H1 (cell line): ENCODE measurements at regions not wholly inside any gene's neighbourhood (a gene's known extent, or its start where the extent isn't known, plus 50 kb on each side); places are given as distances from the start of the nearest gene placed in this dataset.

ENCODE experiments used
- CTCF ChIA-PET: fragments of 300-600 bp; sonication (Branson Sonifier 250); formaldehyde crosslinking; loops from one replicate; lab custom pipeline; 2021; ENCODE audit not compliant: partially characterized antibody; lab: Charles Lee
- POLR2A ChIA-PET: fragments of 300-600 bp; sonication (Branson Sonifier 250); formaldehyde crosslinking; loops from one replicate; lab custom pipeline; 2021; ENCODE audit warnings: inconsistent platforms; ENCODE audit not compliant: partially characterized antibody; lab: Charles Lee
- DNase-seq, 2 experiments: peaks; one replicate each; pipeline versions ENCODE4 v3.0.0 to v3.0.0-alpha.2; 2010 to 2022; ENCODE audit warnings: low spot score in 2 of 2, low read depth in 1 of 2, mixed read lengths in 1 of 2
- FAIRE-seq: peaks from 2 replicates; lab custom pipeline; 2011; peaks lifted over from hg19 to GRCh38; lab: Jason Lieb, UNC
- H2AFZ ChIP-seq: 2 replicates; pipeline ENCODE4 v1.8.1; 2012; ENCODE audit warnings: low read length, inconsistent platforms
- H2AK5ac ChIP-seq: 2 replicates; pipeline ENCODE4 v1.6.1; 2013; ENCODE audit warnings: low read depth, low read length
- H2BK120ac ChIP-seq: replicated peaks from 2 replicates; pipeline ENCODE3; 2013; ENCODE audit warnings: low read depth, low read length, inconsistent platforms
- H2BK12ac ChIP-seq: 2 replicates; pipeline ENCODE4 v1.6.1; 2013; ENCODE audit warnings: low read depth, low read length
- H2BK15ac ChIP-seq: 2 replicates; pipeline ENCODE4 v1.6.1; 2013; ENCODE audit warnings: low read length
- H2BK20ac ChIP-seq: 2 replicates; pipeline ENCODE4 v1.6.1; 2013; ENCODE audit warnings: low read length
- H2BK5ac ChIP-seq: 2 replicates; pipeline ENCODE4 v1.6.1; 2013; ENCODE audit warnings: low read depth, low read length
- H3K14ac ChIP-seq: 2 replicates; pipeline ENCODE4 v1.6.1; 2013; ENCODE audit warnings: inconsistent platforms; ENCODE audit not compliant: insufficient read length
- H3K18ac ChIP-seq: 2 replicates; pipeline ENCODE4 v1.6.1; 2013; ENCODE audit warnings: low read length; ENCODE audit errors: extremely low read depth
- H3K23ac ChIP-seq: 2 replicates; pipeline ENCODE4 v1.6.1; 2013; ENCODE audit warnings: inconsistent platforms; ENCODE audit not compliant: insufficient read length
- H3K23me2 ChIP-seq: 2 replicates; pipeline ENCODE4 v1.6.1; 2013; ENCODE audit warnings: low read depth, low read length
- H3K27ac ChIP-seq: 2 replicates; pipeline ENCODE4 v1.6.1; 2011; ENCODE audit warnings: low read depth, low read length, inconsistent platforms
- H3K27me3 ChIP-seq, 4 experiments: replicated peaks in 1 of 4; 1 replicate in 1 of 4; 2 replicates in 3 of 4; pipeline versions ENCODE4 v1.6.1 to v1.8.1; 2011 to 2013; ENCODE audit warnings: low read length in 3 of 4, mild to moderate bottlenecking in 3 of 4, inconsistent platforms in 2 of 4, mixed read lengths in 2 of 4, moderate library complexity in 1 of 4; ENCODE audit not compliant: control insufficient read depth in 3 of 4, insufficient read depth in 3 of 4; ENCODE audit errors: extremely low read depth in 1 of 4
- H3K36me3 ChIP-seq, 4 experiments: 2 replicates each; pipeline versions ENCODE4 v1.6.1 to v1.8.1; 2011 to 2013; ENCODE audit warnings: mild to moderate bottlenecking in 4 of 4, low read length in 3 of 4, moderate library complexity in 2 of 4, control low read depth in 1 of 4, inconsistent platforms in 1 of 4; ENCODE audit not compliant: insufficient read depth in 4 of 4, control insufficient read depth in 2 of 4
- H3K4ac ChIP-seq: replicated peaks from 2 replicates; pipeline ENCODE3; 2013; ENCODE audit warnings: low read length, low read depth, mixed read lengths, inconsistent platforms; ENCODE audit not compliant: insufficient read length
- H3K4me1 ChIP-seq, 4 experiments: replicated peaks in 1 of 4; 1 replicate in 1 of 4; 2 replicates in 3 of 4; pipeline versions ENCODE4 v1.6.1 to v1.8.1; 2011 to 2013; ENCODE audit warnings: low read length in 3 of 4, inconsistent platforms in 2 of 4, mixed read lengths in 1 of 4; ENCODE audit not compliant: insufficient read depth in 4 of 4, control insufficient read depth in 3 of 4
- H3K4me2 ChIP-seq, 2 experiments: 2 replicates each; pipeline versions ENCODE4 v1.6.1 to v1.8.1; 2011 to 2013; ENCODE audit warnings: low read depth in 2 of 2, low read length in 2 of 2, control low read depth in 1 of 2, inconsistent platforms in 1 of 2, mild to moderate bottlenecking in 1 of 2; ENCODE audit not compliant: insufficient read depth in 1 of 2
- H3K4me3 ChIP-seq, 4 experiments: fragments of 200-600, 300-600 bp in 1 of 4; sonication (generic), shearing (Covaris generic), sonication (Bioruptor Twin) in 1 of 4; 2 replicates each; pipeline versions ENCODE4 v1.5.1 to v1.8.1; 2011 to 2016; ENCODE audit warnings: low read length in 4 of 4, low read depth in 3 of 4, control low read depth in 2 of 4, inconsistent platforms in 2 of 4, mild to moderate bottlenecking in 2 of 4, mixed read lengths in 1 of 4, moderate library complexity in 1 of 4; ENCODE audit not compliant: insufficient read depth in 2 of 4; ENCODE audit errors: extremely low read depth in 1 of 4
- H3K56ac ChIP-seq: replicated peaks from 2 replicates; pipeline ENCODE3; 2013; ENCODE audit warnings: low read depth, mild to moderate bottlenecking, mixed read lengths, low read length, inconsistent platforms; ENCODE audit not compliant: insufficient read length
- H3K79me1 ChIP-seq: 2 replicates; pipeline ENCODE4 v1.6.1; 2013; ENCODE audit warnings: low read depth, low read length, control low read depth
- H3K79me2 ChIP-seq, 2 experiments: 2 replicates each; pipeline versions ENCODE4 v1.6.1 to v1.8.1; 2012 to 2013; ENCODE audit warnings: low read length in 2 of 2, mild to moderate bottlenecking in 2 of 2, inconsistent platforms in 1 of 2; ENCODE audit not compliant: insufficient read depth in 2 of 2, control insufficient read depth in 1 of 2
- H3K9ac ChIP-seq, 4 experiments: replicated peaks in 1 of 4; 1 replicate in 1 of 4; 2 replicates in 3 of 4; pipeline versions ENCODE4 v1.6.1 to v1.8.1; 2011 to 2013; ENCODE audit warnings: low read depth in 3 of 4, low read length in 3 of 4, control low read depth in 2 of 4, mild to moderate bottlenecking in 2 of 4, moderate library complexity in 2 of 4, inconsistent platforms in 1 of 4; ENCODE audit errors: extremely low read depth in 1 of 4
- H3K9me3 ChIP-seq, 2 experiments: 2 replicates each; pipeline versions ENCODE4 v1.6.1 to v1.8.1; 2012 to 2013; ENCODE audit warnings: mild to moderate bottlenecking in 2 of 2, moderate library complexity in 2 of 2, control low read depth in 1 of 2, inconsistent platforms in 1 of 2, low read depth in 1 of 2, low read length in 1 of 2, mixed read lengths in 1 of 2; ENCODE audit not compliant: insufficient read depth in 2 of 2
- H4K20me1 ChIP-seq, 2 experiments: replicated peaks in 1 of 2; 2 replicates each; pipeline versions ENCODE3 to v1.8.1; 2011 to 2013; ENCODE audit warnings: inconsistent platforms in 2 of 2, low read length in 2 of 2, mild to moderate bottlenecking in 1 of 2; ENCODE audit not compliant: insufficient read depth in 2 of 2, control insufficient read depth in 1 of 2
- H4K5ac ChIP-seq: 2 replicates; pipeline ENCODE4 v1.6.1; 2013; ENCODE audit warnings: low read length, low read depth, mixed read lengths, inconsistent platforms; ENCODE audit not compliant: insufficient read length
- H4K8ac ChIP-seq: 2 replicates; pipeline ENCODE4 v1.8.0; 2013; ENCODE audit warnings: mild to moderate bottlenecking, moderate library complexity, low read length, inconsistent platforms; ENCODE audit not compliant: insufficient read depth; ENCODE audit errors: extremely low read depth
- H4K91ac ChIP-seq: replicated peaks from 2 replicates; pipeline ENCODE3; 2013; ENCODE audit warnings: low read length, mixed read lengths, inconsistent platforms; ENCODE audit not compliant: insufficient read length
- EGR1 ChIP-seq: IDR thresholded peaks from 2 replicates; pipeline ENCODE4 v1.6.1; 2011; ENCODE audit warnings: low read depth, low read length, borderline replicate concordance
- KDM1A ChIP-seq: fragments of 200-600, 300-600 bp; sonication (generic); IDR thresholded peaks from 2 replicates; pipeline ENCODE4 v1.7.1; 2016; ENCODE audit warnings: mild to moderate bottlenecking, low read length, borderline replicate concordance
- WGBS, 2 experiments: shearing (Covaris generic) in 1 of 2; methylation state at CpG; one replicate each; pipeline versions ENCODE4 v1.1.6 to v1.1.7; 2013 to 2015; ENCODE audit warnings: low lambda C conversion rate in 2 of 2, mixed read lengths in 2 of 2, inconsistent platforms in 1 of 2, low coverage in 1 of 2, missing lambda C conversion rate in 1 of 2; ENCODE audit not compliant: insufficient replicate concordance in 2 of 2, insufficient coverage in 1 of 2, insufficient read length in 1 of 2; ENCODE audit errors: extremely low coverage in 1 of 2, missing lambda C conversion rate in 1 of 2; 5-methylcytosine and 5-hydroxymethylcytosine counted together

GRCh38 chr1:194515916-194516315 is 1329.5 kb upstream of the B3GALT2 start:
- peaks cover 3 to 5% of the 10 kb centered on the region in 2 experiments; a peak in 3 of 4 replicates for H3K9me3 ChIP-seq
- DNase-seq, result no peak
- H3K14ac ChIP-seq, result no peak overlapping the region
- no peaks in the 10 kb centered on the region for H3K79me2 ChIP-seq
- no peak overlapping the region for H3K4me2 ChIP-seq
- 90% methylated on average over 4 of the region's 4 CpGs; no CpG with 5 or more reads in 1 of the 2 experiments for WGBS, 2 experiments
- no peaks in the 10 kb centered on the region for H3K79me1 ChIP-seq
- no peak overlapping the region for H3K56ac ChIP-seq
- TF ChIP-seq KDM1A, result no peak
- no peak for TF ChIP-seq EGR1
- TF ChIP-seq, all 59 proteins: peak for 0
- H3K27me3 ChIP-seq, result no peaks in the 10 kb centered on the region
- no peak overlapping the region for H2AFZ ChIP-seq
- H3K23me2 ChIP-seq, result no peaks in the 10 kb centered on the region
- no peak overlapping the region for H3K4me3 ChIP-seq
- no peak overlapping the region for H2BK12ac ChIP-seq
- H4K91ac ChIP-seq, result no peak overlapping the region
- no peak overlapping the region for H3K9ac ChIP-seq
- no peak overlapping the region for H2AK5ac ChIP-seq
- H2BK15ac ChIP-seq, result no peak overlapping the region
- CTCF ChIA-PET, result interaction anchor here (0.6 kb wide), 2 partner anchors 232 to 375 kb away, joined by 3 to 5 read pairs; no protein-coding TSS in a partner anchor
- FAIRE-seq, result no peak
- H2BK120ac ChIP-seq, result no peak overlapping the region
- H2BK20ac ChIP-seq, result no peak overlapping the region
- no peak overlapping the region for H3K27ac ChIP-seq
- no peak overlapping the region for H3K18ac ChIP-seq
- H3K4me1 ChIP-seq, result peaks cover 0 to 2% (median 0%) of the 10 kb centered on the region in 4 experiments; a peak in 1 of 7 replicates
- H2BK5ac ChIP-seq, result no peak overlapping the region
- no peak overlapping the region for H3K4ac ChIP-seq
- H4K5ac ChIP-seq, result no peak overlapping the region
- H3K36me3 ChIP-seq, result no peaks in the 10 kb centered on the region
- POLR2A ChIA-PET, result no interaction called here
- H4K8ac ChIP-seq, result no peak overlapping the region
- no peaks in the 10 kb centered on the region for H4K20me1 ChIP-seq
- H3K23ac ChIP-seq, result no peak overlapping the region
